ENCODE measurements at regions not wholly inside any gene's neighbourhood (a gene's known extent, or its start where the extent isn't known, plus 50 kb on each side); places are given as distances from the start of the nearest gene placed in this dataset.

- DNase-seq (ENCODE audit: low spot score) = no peak
- intact Hi-C loops (cut with DNase I) = no loop called here
Observed at GRCh38 chr13:91169321-91170050, 178.0 kb upstream of the MIR17HG start.

- intact Hi-C loops (cut with DNase I) = no loop called here
- no peak for DNase-seq (ENCODE audit: low spot score)
Observed at GRCh38 chr13:91172160-91172559, 175.3 kb upstream of the MIR17HG start.

- DNase-seq (ENCODE audit: low spot score) = no peak
- intact Hi-C loops (cut with DNase I) = no loop called here
Observed at GRCh38 chr13:91174886-91175501, 172.5 kb upstream of the MIR17HG start.

- no peak for DNase-seq (ENCODE audit: low spot score)
- intact Hi-C loops (cut with DNase I) = no loop called here
Observed at GRCh38 chr13:91178099-91178498, 169.4 kb upstream of the MIR17HG start.

- DNase-seq (ENCODE audit: low spot score) = no peak
- intact Hi-C loops (cut with DNase I) = no loop called here
Observed at GRCh38 chr13:91181892-91182291, 165.6 kb upstream of the MIR17HG start.

GRCh38 chr13:91184244-91184926, 163.1 kb upstream of the MIR17HG start:
- DNase-seq (ENCODE audit: low spot score) = no peak
- intact Hi-C loops (cut with DNase I) = no loop called here

GRCh38 chr13:91185294-91185863, 162.1 kb upstream of the MIR17HG start:
- DNase-seq (ENCODE audit: low spot score) = no peak
- intact Hi-C loops (cut with DNase I) = no loop called here

GRCh38 chr13:91187522-91187921, 160.0 kb upstream of the MIR17HG start:
- DNase-seq (ENCODE audit: low spot score) = no peak
- intact Hi-C loops (cut with DNase I) = no loop called here

GRCh38 chr13:91189506-91189905, 158.0 kb upstream of the MIR17HG start:
- DNase-seq (ENCODE audit: low spot score) = no peak
- intact Hi-C loops (cut with DNase I) = no loop called here

GRCh38 chr13:91193358-91193757, 154.1 kb upstream of the MIR17HG start:
- no peak for DNase-seq (ENCODE audit: low spot score)
- intact Hi-C loops (cut with DNase I) = no loop called here

GRCh38 chr13:91195789-91196188, 151.7 kb upstream of the MIR17HG start:
- DNase-seq (ENCODE audit: low spot score) = no peak
- intact Hi-C loops (cut with DNase I) = no loop called here

GRCh38 chr13:91196958-91197357, 150.5 kb upstream of the MIR17HG start:
- intact Hi-C loops (cut with DNase I) = no loop called here
- no peak for DNase-seq (ENCODE audit: low spot score)

- intact Hi-C loops (cut with DNase I) = no loop called here
- no peak for DNase-seq (ENCODE audit: low spot score)
Observed at GRCh38 chr13:91199866-91200265, 147.6 kb upstream of the MIR17HG start.

- DNase-seq (ENCODE audit: low spot score) = no peak
- intact Hi-C loops (cut with DNase I) = no loop called here
Observed at GRCh38 chr13:91200486-91200885, 147.0 kb upstream of the MIR17HG start.

- DNase-seq (ENCODE audit: low spot score) = no peak
- intact Hi-C loops (cut with DNase I) = no loop called here
Observed at GRCh38 chr13:91203430-91203829, 144.1 kb upstream of the MIR17HG start.

- intact Hi-C loops (cut with DNase I) = no loop called here
- no peak for DNase-seq (ENCODE audit: low spot score)
Observed at GRCh38 chr13:91207261-91207660, 140.2 kb upstream of the MIR17HG start.

GRCh38 chr13:91211510-91211909, 136.0 kb upstream of the MIR17HG start:
- intact Hi-C loops (cut with DNase I) = no loop called here
- no peak for DNase-seq (ENCODE audit: low spot score)

- intact Hi-C loops (cut with DNase I) = no loop called here
- no peak for DNase-seq (ENCODE audit: low spot score)
Observed at GRCh38 chr13:91212231-91212630, 135.3 kb upstream of the MIR17HG start.

GRCh38 chr13:91214031-91214430, 133.5 kb upstream of the MIR17HG start:
- intact Hi-C loops (cut with DNase I) = no loop called here
- no peak for DNase-seq (ENCODE audit: low spot score)

- intact Hi-C loops (cut with DNase I) = no loop called here
- DNase-seq (ENCODE audit: low spot score) = no peak
Observed at GRCh38 chr13:91216928-91217700, 130.4 kb upstream of the MIR17HG start.

All from posterior vena cava (tissue), 2 donors.